HepG2 (cell line): ENCODE measurements at regions not wholly inside any gene's neighbourhood (a gene's known extent, or its start where the extent isn't known, plus 50 kb on each side); places are given as distances from the start of the nearest gene placed in this dataset.

Experiments
- ATAC-seq: fragments of 200-7000 bp; cut with Tn5 transposase; 3 replicates; pipeline ENCODE4 v1.9.1; 2020; ENCODE audit warnings: mild to moderate bottlenecking, moderate library complexity
- BruUV-seq: library from RNA; stranded (reverse); fragments of 400-500 nt; replicated peaks from 2 replicates; lab custom pipeline; 2021; lab: Mats Ljungman, UMichigan
- CTCF ChIA-PET: fragments of 300-600 bp; formaldehyde crosslinking; extraction: SDS; loops from one replicate; lab custom pipeline; 2021; ENCODE audit warnings: low total read pairs, inconsistent platforms, low intra/inter-chr PET ratio; lab: Yijun Ruan, JAX
- POLR2A ChIA-PET: fragments of 350-600 bp; sonication (Branson Sonifier 250); formaldehyde crosslinking; loops from one replicate; lab custom pipeline; 2020; ENCODE audit warnings: antibody characterized with exemption, inconsistent platforms; lab: Yijun Ruan, JAX
- DNase-seq: peaks from one replicate; pipeline ENCODE4 v3.0.0-alpha.2; 2015; ENCODE audit warnings: low spot score
- FAIRE-seq: peaks from 3 replicates; lab custom pipeline; 2011; peaks lifted over from hg19 to GRCh38; lab: Jason Lieb, UNC
- H2AFZ ChIP-seq: one replicate; pipeline ENCODE4 v1.6.1; 2011; ENCODE audit warnings: low read length, inconsistent platforms
- H3K27ac ChIP-seq: fragments of 300-600 bp; 3 replicates; pipeline ENCODE4 v1.8.0; 2011; ENCODE audit warnings: mixed run types, mild to moderate bottlenecking, mixed read lengths, low read length, inconsistent platforms; ENCODE audit not compliant: insufficient read depth; ENCODE audit errors: extremely low read length
- H3K27me3 ChIP-seq, 2 experiments: fragments of 200-600 bp in 1 of 2; 2 replicates in 1 of 2; 3 replicates in 1 of 2; pipeline versions ENCODE4 v1.6.0 to v1.8.0; 2011; ENCODE audit warnings: low read length in 2 of 2, mild to moderate bottlenecking in 2 of 2, moderate library complexity in 2 of 2, inconsistent platforms in 1 of 2; ENCODE audit not compliant: insufficient read depth in 2 of 2, control insufficient read depth in 1 of 2
- H3K36me3 ChIP-seq, 2 experiments: fragments of 200-600 bp in 1 of 2; replicated peaks in 1 of 2; 2 replicates in 1 of 2; 3 replicates in 1 of 2; pipeline versions ENCODE4 v1.5.1 to v1.8.0; 2011; ENCODE audit warnings: low read length in 2 of 2, inconsistent platforms in 1 of 2; ENCODE audit not compliant: insufficient read depth in 2 of 2, control insufficient read depth in 1 of 2
- H3K4me1 ChIP-seq: 2 replicates; pipeline ENCODE4 v1.5.1; 2012; ENCODE audit warnings: low read length, inconsistent platforms; ENCODE audit not compliant: insufficient read depth
- H3K4me2 ChIP-seq: 2 replicates; pipeline ENCODE4 v1.6.0; 2011; ENCODE audit warnings: low read depth, low read length, inconsistent platforms
- H3K4me3 ChIP-seq, 3 experiments: fragments of 200-600 bp in 1 of 3; sonication (generic), shearing (Covaris generic) in 1 of 3; replicated peaks in 1 of 3; 2 replicates each; pipeline ENCODE4 v1.5.1; 2011 to 2016; ENCODE audit warnings: low read length in 3 of 3, inconsistent platforms in 2 of 3, low read depth in 2 of 3, mild to moderate bottlenecking in 2 of 3, control low read depth in 1 of 3, mixed read lengths in 1 of 3; ENCODE audit not compliant: insufficient read depth in 1 of 3
- H3K79me2 ChIP-seq: one replicate; pipeline ENCODE4 v1.6.1; 2011; ENCODE audit warnings: low read length, inconsistent platforms; ENCODE audit not compliant: insufficient read depth
- H3K9ac ChIP-seq: 2 replicates; pipeline ENCODE4 v1.6.0; 2011; ENCODE audit warnings: mild to moderate bottlenecking, low read depth, low read length, inconsistent platforms; ENCODE audit not compliant: insufficient read depth
- H3K9me3 ChIP-seq: 2 replicates; pipeline ENCODE4 v1.5.1; 2012; ENCODE audit warnings: mild to moderate bottlenecking, low read length
- H4K20me1 ChIP-seq: 2 replicates; pipeline ENCODE4 v1.6.0; 2011; ENCODE audit warnings: inconsistent platforms, mild to moderate bottlenecking, low read length, moderate library complexity; ENCODE audit not compliant: insufficient read depth
- ATRX ChIP-seq: sonication (generic); formaldehyde crosslinking; IDR thresholded peaks from 2 replicates; pipeline ENCODE4 v1.4.0; 2020; ENCODE audit warnings: missing genetic modification reagents, borderline replicate concordance
- CEBPB ChIP-seq: IDR thresholded peaks from 2 replicates; pipeline ENCODE4 v1.6.1; 2011; ENCODE audit warnings: low read depth, low read length, improper control_type of control experiment, borderline replicate concordance
- CREB1 ChIP-seq, 2 experiments: fragments of 450-650 bp in 1 of 2; IDR thresholded peaks; 2 replicates each; pipeline ENCODE4 v1.6.1; 2016 to 2017; ENCODE audit warnings: control low read depth in 1 of 2, mild to moderate bottlenecking in 1 of 2, missing compliant biosample characterization in 1 of 2, missing genetic modification characterization in 1 of 2
- DMAP1 ChIP-seq: IDR thresholded peaks from 2 replicates; pipeline ENCODE4 v1.6.1; 2016
- GABPB1 ChIP-seq: IDR thresholded peaks from 2 replicates; pipeline ENCODE4 v1.6.1; 2016; ENCODE audit warnings: mild to moderate bottlenecking, missing genetic modification reagents, moderate library complexity, missing compliant biosample characterization
- HNF4A ChIP-seq: sonication (generic); formaldehyde crosslinking; IDR thresholded peaks from 2 replicates; pipeline ENCODE4 v1.4.0; 2020; ENCODE audit warnings: missing genetic modification reagents
- KDM4B ChIP-seq: sonication (generic); formaldehyde crosslinking; IDR thresholded peaks from 2 replicates; pipeline ENCODE4 v1.4.0; 2020; ENCODE audit warnings: missing genetic modification reagents
- MAFG ChIP-seq: sonication (generic); formaldehyde crosslinking; IDR thresholded peaks from 2 replicates; pipeline ENCODE4 v1.5.1; 2020; ENCODE audit warnings: mild to moderate bottlenecking, missing genetic modification reagents
- NR0B2 ChIP-seq: sonication (generic); formaldehyde crosslinking; IDR thresholded peaks from 2 replicates; pipeline ENCODE4 v1.4.0; 2020; ENCODE audit warnings: mild to moderate bottlenecking, missing genetic modification reagents
- RXRA ChIP-seq: sonication (generic); formaldehyde crosslinking; IDR thresholded peaks from 2 replicates; pipeline ENCODE4 v1.5.1; 2020; ENCODE audit warnings: missing genetic modification reagents
- ZBTB3 ChIP-seq: sonication (generic); formaldehyde crosslinking; IDR thresholded peaks from 2 replicates; pipeline ENCODE4 v1.4.0; 2020; ENCODE audit warnings: low read depth, mild to moderate bottlenecking, moderate library complexity, missing genetic modification reagents, borderline replicate concordance
- ZNF687 ChIP-seq: sonication (generic); formaldehyde crosslinking; IDR thresholded peaks from 2 replicates; pipeline ENCODE4 v1.5.1; 2020; ENCODE audit warnings: mild to moderate bottlenecking, missing genetic modification reagents, moderate library complexity
- ZSCAN31 ChIP-seq: sonication (generic); formaldehyde crosslinking; IDR thresholded peaks from 2 replicates; pipeline ENCODE4 v1.5.0; 2020; ENCODE audit warnings: low read depth, mild to moderate bottlenecking, missing genetic modification reagents
- WGBS: methylation state at CpG from one replicate; pipeline ENCODE4 v1.1.6; 2017; ENCODE audit warnings: low lambda C conversion rate; 5-methylcytosine and 5-hydroxymethylcytosine counted together
- in situ Hi-C: cut with HindIII; loops from 2 replicates; pipeline ENCODE4 v1.10.0; 2017; ENCODE audit warnings: low pct_unique_long_range_greater_than_20kb; ENCODE audit not compliant: extremely low pct_ligation_motif_present
- intact Hi-C: fragments of 100-400 bp; cut with micrococcal nuclease; formaldehyde crosslinking; loops from one replicate; pipeline ENCODE4 v1.10.0; 2022; ENCODE audit not compliant: unreplicated experiment

- no peak overlapping the region for H3K4me2 ChIP-seq
- in situ Hi-C loops (no loop called here), intact Hi-C loops (no loop called here)
- no peaks in the 10 kb centered on the region; a peak in 1 of 5 replicates for H3K27me3 ChIP-seq
- H2AFZ ChIP-seq = no peak overlapping the region
- peak; percentile 23; the same call in 1 of the 2 replicates for TF ChIP-seq HNF4A (CRISPR knock-in tag)
- TF ChIP-seq CREB1 (IDR thresholded peaks at IDR 0.05) = no peak
- no peak for TF ChIP-seq CREB1 (CRISPR knock-in tag; IDR thresholded peaks at IDR 0.05)
- ChIA-PET CTCF (no interaction called here), POLR2A (no interaction called here)
- no peak for DNase-seq
- H3K36me3 ChIP-seq = no peaks in the 10 kb centered on the region
- H3K79me2 ChIP-seq = no peaks in the 10 kb centered on the region
- H3K4me3 ChIP-seq = no peak overlapping the region
- peaks cover 14% of the 10 kb centered on the region for H3K9me3 ChIP-seq
- peaks cover 7% of the 10 kb centered on the region for H3K4me1 ChIP-seq
- H4K20me1 ChIP-seq = no peaks in the 10 kb centered on the region
- H3K9ac ChIP-seq = no peak overlapping the region
- peak; percentile 56 for ATAC-seq
- WGBS = 15% methylated on average over 2 of the region's 2 CpGs
- no peak for FAIRE-seq
- no TSS peak for BruUV-seq
- no peak overlapping the region for H3K27ac ChIP-seq
These were observed 60.0 kb downstream of the NRN1 start for GRCh38 chr6:5946701-5947100.

GRCh38 chr6:5946181-5946580 lies 60.5 kb downstream of the NRN1 start:
- CTCF ChIA-PET = no interaction called here
- 19% methylated on average over 4 of the region's 4 CpGs for WGBS
- no peak for FAIRE-seq

More at GRCh38 chr6:5946181-5946580, 60.5 kb downstream of the NRN1 start:
- Histone ChIP-seq H3K27ac (no peak overlapping the region), H3K9ac (no peak overlapping the region), H3K4me1 (peaks cover 7% of the 10 kb centered on the region), H3K9me3 (peaks cover 14% of the 10 kb centered on the region), H3K4me2 (no peak overlapping the region), H3K4me3 (no peak overlapping the region), H2AFZ (no peak overlapping the region), H3K79me2 (no peaks in the 10 kb centered on the region), H4K20me1 (no peaks in the 10 kb centered on the region), H3K36me3 (no peaks in the 10 kb centered on the region), H3K27me3 (no peaks in the 10 kb centered on the region; a peak in 1 of 5 replicates)
- POLR2A ChIA-PET = no interaction called here
- DNase-seq (no peak), ATAC-seq (no peak)
- in situ Hi-C loops = no loop called here
- intact Hi-C loops = no loop called here
- BruUV-seq = no TSS peak
- no peak for TF ChIP-seq NR0B2 (CRISPR knock-in tag)
- TF ChIP-seq ZSCAN31 (CRISPR knock-in tag) = no peak
- TF ChIP-seq ATRX (CRISPR knock-in tag) = no peak
- no peak for TF ChIP-seq GABPB1 (CRISPR knock-in tag)
- no peak for TF ChIP-seq CEBPB
- TF ChIP-seq ZNF687 (CRISPR knock-in tag) = no peak
- TF ChIP-seq RXRA (CRISPR knock-in tag) = no peak
- TF ChIP-seq KDM4B (CRISPR knock-in tag) = no peak
- no peak for TF ChIP-seq DMAP1 (CRISPR knock-in tag)
- no peak for TF ChIP-seq ZBTB3 (CRISPR knock-in tag)
- no peak for TF ChIP-seq MAFG
